ENCODE measurements at regions not wholly inside any gene's neighbourhood (a gene's known extent, or its start where the extent isn't known, plus 50 kb on each side); places are given as distances from the start of the nearest gene placed in this dataset.
"Not testable (repeated sequence)": the region's sequence is repeated elsewhere in the genome, so short reads cannot be mapped to it uniquely, and the experiment has no call there.

GRCh38 chr4:128437023-128437422, 149.4 kb upstream of the PGRMC2 start:
- not testable (repeated sequence) for DNase-seq

GRCh38 chr4:128429023-128429613, 141.5 kb upstream of the PGRMC2 start:
- not testable (repeated sequence) for DNase-seq

- no peak for DNase-seq
Measured at GRCh38 chr4:128428397-128428796, 140.8 kb upstream of the PGRMC2 start.

- no peak for DNase-seq
Measured at GRCh38 chr4:128427832-128428366, 140.3 kb upstream of the PGRMC2 start.

- DNase-seq = no peak
Measured at GRCh38 chr4:128424527-128425497, 137.2 kb upstream of the PGRMC2 start.

- not testable (repeated sequence) for DNase-seq
Measured at GRCh38 chr4:128422296-128422695, 134.7 kb upstream of the PGRMC2 start.

GRCh38 chr4:128416921-128417320, 129.3 kb upstream of the PGRMC2 start:
- DNase-seq = no peak

- no peak for DNase-seq
Measured at GRCh38 chr4:128410037-128410436, 122.4 kb upstream of the PGRMC2 start.

- DNase-seq = no peak
Measured at GRCh38 chr4:128403586-128403985, 116.0 kb upstream of the PGRMC2 start.

GRCh38 chr4:128394778-128395177, 107.2 kb upstream of the PGRMC2 start:
- no peak for DNase-seq

GRCh38 chr4:128393101-128393704, 105.6 kb upstream of the PGRMC2 start:
- DNase-seq = no peak

GRCh38 chr4:128390475-128390996, 102.9 kb upstream of the PGRMC2 start:
- no peak for DNase-seq

- no peak for DNase-seq
Measured at GRCh38 chr4:128388796-128389195, 101.2 kb upstream of the PGRMC2 start.

- DNase-seq = no peak
Measured at GRCh38 chr4:128388352-128388630, 100.7 kb upstream of the PGRMC2 start.

- no peak for DNase-seq
Measured at GRCh38 chr4:128387600-128388351, 100.2 kb upstream of the PGRMC2 start.

GRCh38 chr4:128386761-128387599, 99.4 kb upstream of the PGRMC2 start:
- DNase-seq = peak; percentile 86

- no peak for DNase-seq
Measured at GRCh38 chr4:128385683-128386304, 98.2 kb upstream of the PGRMC2 start.

- no peak for DNase-seq
Measured at GRCh38 chr4:128384765-128385598, 97.4 kb upstream of the PGRMC2 start.

- DNase-seq = no peak
Measured at GRCh38 chr4:128384091-128384520, 96.5 kb upstream of the PGRMC2 start.

Measured in right hindlimb (tissue), 1 donor.